Stimulated activated CD4-positive, alpha-beta T cell treated with anti-CD3 and anti-CD28 coated beads, Interleukin-1b, Interleukin-23, amount 100 ng/mL, for 1 hour (primary cell): ENCODE measurements at regions not wholly inside any gene's neighbourhood (a gene's known extent, or its start where the extent isn't known, plus 50 kb on each side); places are given as distances from the start of the nearest gene placed in this dataset.
"Not testable (repeated sequence)": the region's sequence is repeated elsewhere in the genome, so short reads cannot be mapped to it uniquely, and the experiment has no call there.

ENCODE experiments used
- DNase-seq, 2 donors: peaks; one replicate each; pipeline ENCODE4 v3.0.0-alpha.2; 2020; ENCODE audit warnings: low read depth in 2 of 2

DNA sequence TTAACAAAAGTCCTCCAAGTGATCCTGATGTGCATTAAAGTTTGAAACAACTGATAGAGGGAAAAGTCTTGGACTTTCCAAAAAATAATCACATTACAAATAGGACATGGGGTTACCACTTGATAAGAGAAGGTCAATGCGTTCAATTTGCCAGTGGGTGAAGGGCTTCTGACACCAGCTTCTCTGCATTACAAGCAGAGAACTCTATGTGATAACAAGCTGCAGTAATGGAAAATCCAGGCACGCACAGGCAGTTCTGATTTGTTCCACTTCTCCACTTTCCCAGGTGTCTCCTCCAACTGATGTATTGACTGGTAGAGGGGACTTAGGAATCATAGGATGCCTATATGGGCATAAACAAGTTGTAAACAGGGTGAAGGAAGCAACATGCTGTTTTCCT is 234.0 kb upstream of the MGAT5 start:
- no peak for DNase-seq

- no peak for DNase-seq
These were observed 233.3 kb upstream of the MGAT5 start for GRCh38 chr2:134020608-134021007.

- DNase-seq = no peak
These were observed 231.9 kb upstream of the MGAT5 start for GRCh38 chr2:134021830-134022524.

GRCh38 chr2:134023854-134024253 is 230.0 kb upstream of the MGAT5 start:
- DNase-seq = no peak

DNA sequence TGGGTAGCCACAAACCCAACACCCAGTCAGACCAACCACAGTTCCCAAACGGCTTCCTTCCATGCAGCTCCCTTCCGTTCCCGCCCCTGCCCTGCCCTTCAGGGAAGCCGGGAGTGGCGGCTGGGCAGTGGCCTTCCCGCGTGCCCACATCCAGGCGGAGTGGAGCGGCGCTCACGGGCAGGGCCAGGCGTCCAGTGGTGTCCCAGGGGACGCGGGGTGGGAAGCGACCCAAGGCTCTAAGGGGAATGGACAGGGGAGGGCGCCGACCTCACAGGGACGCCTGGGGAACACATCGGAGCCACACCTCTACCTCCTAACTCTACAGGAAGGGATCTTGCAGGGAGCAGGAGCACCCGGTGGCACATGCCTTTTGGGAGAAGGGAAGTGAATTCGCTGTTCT is 225.9 kb upstream of the MGAT5 start:
- DNase-seq = no peak

DNA sequence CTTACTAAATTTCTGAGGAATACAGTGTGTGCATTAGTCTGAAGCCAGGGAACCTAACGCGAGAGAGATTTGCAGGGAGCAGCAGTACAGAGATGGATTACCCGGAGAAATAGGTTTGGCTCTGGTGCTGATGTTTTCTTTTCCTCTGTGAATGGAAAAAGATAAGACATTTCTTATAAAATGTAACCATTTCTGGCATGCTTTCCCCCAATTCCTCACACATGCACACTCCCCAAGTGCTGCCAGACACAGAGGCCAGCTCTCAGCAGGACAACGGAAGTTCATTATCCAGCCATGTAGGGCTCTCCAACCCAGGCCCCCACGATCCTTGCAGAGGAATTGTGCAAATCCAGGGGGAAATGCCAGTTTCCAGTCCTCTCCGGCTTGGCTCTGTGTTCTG is 224.5 kb upstream of the MGAT5 start:
- no peak for DNase-seq

DNA sequence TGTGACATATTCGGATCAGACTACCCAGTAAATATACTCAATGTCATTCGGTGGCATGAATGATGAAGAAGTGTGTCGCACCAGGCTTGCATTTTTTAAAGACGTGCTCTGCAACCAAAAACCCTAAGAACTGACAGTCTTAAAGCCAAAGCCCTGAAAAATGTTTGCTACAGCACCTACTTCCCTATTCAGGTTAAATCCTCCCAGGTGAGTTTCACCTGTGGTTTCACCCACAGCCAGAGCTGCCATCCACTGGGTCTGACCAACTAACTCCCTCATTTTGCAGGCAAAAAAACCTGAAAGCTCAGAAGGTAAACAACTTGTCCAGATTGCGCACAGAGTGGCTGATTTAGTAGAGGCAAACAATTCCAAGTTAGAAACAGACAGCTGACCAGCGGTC is 222.3 kb upstream of the MGAT5 start:
- DNase-seq = no peak

DNA sequence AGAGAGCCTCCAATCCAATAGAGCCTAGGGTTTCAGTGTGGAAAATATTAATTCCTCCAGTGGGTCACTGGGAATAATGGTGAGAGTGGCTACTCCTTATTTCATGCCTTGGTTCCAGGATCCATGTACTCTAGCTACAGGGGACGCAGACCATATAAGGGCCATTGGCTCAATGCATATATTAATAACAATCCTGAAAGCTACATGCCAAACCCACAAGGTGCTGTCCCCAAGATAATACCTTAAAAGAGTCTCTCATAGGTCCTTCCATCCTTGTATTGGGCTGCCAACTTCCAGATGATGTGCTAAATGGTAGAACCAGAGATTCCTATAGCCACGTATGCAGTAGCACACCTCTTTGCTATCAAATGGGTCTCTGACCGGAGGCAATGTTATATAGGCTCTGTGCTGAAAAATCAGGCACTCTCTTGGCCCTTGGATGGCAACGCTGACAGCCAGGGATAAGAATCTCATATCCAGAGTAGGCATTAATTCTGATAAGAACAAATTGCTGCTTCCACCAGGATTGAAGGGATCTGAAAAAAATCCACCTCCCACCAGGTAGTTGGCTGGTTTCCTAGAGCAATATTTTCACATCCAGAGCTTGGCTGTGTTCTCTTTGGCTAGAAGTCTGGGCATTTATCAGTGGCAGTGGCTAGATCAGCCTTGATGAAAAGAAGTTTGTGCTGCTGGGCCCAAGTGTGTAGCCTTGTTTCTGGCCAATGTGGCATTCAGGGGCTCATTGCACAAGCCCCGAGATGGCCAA is 218.1 kb upstream of the MGAT5 start:
- no peak for DNase-seq

DNA sequence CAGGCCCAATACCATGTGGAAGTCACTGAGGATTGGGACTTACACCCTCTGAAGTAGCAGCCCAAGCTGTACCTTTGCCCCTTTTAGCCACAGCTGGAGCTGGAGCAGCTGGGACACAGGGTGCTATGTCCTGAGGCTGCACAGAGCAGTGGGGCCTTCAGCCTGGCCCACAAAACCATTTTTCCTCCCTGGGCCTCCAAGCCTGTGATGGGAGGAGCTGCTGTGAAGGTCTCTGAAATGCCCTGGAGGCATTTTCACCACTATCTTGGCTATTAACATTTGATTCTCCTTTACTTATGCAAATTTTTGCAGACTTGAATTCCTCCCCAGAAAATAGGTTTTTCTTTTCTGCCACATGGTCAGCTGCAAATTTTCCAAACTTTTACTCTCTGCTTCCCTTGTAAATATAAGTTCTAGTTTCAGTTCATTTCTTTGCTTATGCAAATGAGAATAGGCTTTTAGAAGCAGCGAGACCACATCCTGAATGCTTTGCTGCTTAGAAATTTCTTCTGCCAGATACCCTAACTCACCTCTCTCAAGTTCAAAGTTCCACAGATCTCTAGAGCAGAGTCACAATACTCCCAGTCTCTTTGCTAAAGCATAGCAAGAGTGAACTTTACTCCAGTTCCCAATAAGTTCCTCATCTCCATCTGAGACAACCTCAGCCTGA is 213.8 kb upstream of the MGAT5 start:
- DNase-seq = no peak

DNA sequence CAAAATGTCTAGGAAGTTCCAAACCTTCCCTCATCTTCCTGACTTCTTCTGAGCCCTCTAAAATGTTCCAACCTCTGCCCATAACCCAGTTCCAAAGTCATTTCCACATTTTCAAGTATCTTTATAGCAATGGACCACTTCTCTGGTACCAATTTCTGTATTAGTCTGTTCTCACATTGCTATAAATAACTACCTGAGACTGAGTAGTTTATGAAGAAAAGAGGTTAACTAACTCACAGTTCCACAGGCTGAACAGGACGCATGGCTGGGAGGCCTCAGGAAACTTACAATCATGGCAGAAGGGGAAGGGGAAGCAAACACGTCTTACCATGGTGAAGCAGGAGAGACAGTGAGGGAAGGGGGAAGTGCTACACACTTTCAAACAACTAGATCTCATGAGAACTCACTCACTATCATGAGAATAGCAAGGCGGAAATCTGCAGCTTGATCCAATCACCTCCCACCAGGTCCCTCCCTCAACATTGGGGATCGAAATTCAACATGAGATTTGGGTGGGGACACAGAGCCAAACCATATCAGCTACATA is 213.2 kb upstream of the MGAT5 start:
- not testable (repeated sequence) for DNase-seq

DNA sequence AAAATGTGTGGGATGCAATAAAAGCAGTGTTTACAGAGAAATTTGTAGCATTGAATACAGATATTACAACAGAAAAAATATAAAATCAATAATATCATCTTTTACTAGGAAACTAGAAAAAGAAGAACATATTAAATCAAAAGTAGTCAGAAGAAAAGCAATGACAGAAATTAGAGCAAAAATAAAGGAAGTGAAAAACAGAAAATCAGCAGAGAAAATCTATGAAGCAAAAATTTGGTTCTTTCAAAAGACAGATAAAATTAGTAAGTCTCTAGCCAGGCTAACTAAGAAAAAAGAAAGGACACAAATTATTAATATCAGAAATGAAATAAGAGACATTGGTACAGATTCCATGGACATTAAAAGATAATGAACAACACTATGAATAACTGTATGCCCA is 212.0 kb upstream of the MGAT5 start:
- DNase-seq = no peak

DNA sequence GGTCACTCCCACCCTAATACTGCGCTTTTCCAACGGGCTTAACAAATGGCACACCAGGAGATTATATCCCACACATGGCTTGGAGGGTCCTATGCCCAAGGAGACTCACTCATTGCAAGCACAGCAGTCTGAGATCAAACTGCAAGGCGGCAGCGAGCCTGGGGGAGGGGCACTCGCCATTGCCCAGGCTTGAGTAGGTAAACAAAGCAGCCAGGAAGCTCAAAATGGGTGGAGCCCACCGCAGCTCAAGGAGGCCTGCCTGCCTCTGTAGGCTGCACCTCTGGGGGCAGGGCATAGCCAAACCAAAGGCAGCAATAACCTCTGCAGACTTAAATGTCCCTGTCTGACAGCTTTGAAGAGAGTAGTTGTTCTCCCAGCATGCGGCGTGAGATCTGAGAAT is 210.8 kb upstream of the MGAT5 start:
- not testable (repeated sequence) for DNase-seq

GRCh38 chr2:134052173-134052572 is 201.7 kb upstream of the MGAT5 start:
- no peak for DNase-seq

DNA sequence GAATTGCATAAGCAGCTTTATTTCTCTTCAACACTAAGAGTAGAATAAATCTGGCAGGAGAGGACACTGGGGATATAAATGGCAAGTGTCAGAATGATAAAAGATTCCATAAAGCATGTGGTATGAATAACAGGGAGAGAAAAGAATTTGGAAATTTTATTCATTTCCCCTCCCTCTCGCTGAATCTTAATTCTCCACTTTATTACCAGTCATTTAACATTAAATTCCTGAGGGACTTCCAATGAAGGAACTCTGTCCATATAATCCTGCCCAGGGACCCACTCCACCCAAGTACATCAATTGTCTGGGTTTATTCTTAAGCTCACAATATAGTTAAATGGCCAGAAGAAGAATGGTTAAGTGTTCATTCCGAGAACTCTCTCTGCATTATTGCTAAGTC is 197.7 kb upstream of the MGAT5 start:
- no peak for DNase-seq

GRCh38 chr2:134061066-134061465 is 192.8 kb upstream of the MGAT5 start:
- not testable (repeated sequence) for DNase-seq

GRCh38 chr2:134062235-134062634 is 191.6 kb upstream of the MGAT5 start:
- DNase-seq = not testable (repeated sequence)

DNA sequence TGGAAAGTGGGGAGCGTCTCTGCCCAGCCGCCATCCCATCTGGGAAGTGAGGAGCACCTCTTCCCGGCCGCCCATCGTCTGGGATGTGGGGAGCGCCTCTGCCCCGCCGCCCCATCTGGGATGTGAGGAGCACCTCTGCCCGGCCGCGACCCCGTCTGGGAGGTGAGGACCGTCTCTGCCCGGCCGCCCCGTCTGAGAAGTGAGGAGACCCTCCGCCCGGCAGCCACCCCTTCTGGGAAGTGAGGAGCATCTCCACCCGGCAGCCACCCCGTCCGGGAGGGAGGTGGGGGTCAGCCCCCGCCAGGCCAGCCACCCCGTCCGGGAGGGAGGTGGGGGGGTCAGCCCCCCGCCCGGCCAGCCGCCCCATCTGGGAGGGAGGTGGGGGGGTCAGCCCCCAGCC is 190.0 kb upstream of the MGAT5 start:
- DNase-seq = not testable (repeated sequence)

DNA sequence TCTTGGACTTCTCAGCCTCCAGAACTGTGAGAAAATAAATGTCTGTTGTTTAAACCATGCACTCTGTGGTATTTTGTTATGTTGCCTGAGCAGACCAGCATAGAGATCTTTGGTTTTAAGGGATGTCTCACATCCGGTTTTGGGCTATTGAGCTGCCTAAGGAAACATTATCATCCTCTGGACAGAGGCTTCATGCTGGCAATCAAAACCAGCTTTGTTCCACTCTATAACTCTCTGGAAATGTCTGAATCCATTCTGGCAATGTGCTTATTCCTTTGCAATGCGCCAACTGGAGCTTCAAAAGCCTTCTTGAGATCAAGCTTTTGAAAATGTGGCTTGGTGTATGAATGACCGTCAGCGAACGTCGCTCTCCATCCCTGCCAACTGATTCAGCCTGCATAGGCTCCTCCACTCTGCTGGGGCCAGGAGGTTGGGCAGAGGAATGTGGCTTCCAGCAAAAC is 183.6 kb upstream of the MGAT5 start:
- no peak for DNase-seq

DNA sequence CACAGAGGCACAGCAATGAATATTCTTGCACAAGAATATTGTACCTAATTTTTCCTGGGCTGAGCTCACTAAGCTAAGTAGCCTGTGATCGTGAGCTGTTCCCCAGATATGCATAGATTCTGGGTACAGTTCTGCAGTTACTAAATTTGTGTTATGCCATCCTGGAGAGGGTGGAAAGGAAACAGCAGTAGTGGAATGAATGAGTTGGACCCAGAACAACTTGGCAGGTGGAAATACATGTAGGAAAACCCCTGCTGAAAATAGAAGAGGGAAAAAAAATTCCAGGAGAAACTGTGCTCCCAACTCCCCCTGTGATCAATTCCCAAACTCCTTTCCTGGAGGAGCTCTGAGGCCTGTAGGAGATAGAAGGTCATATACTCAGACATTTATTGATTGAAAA is 181.5 kb upstream of the MGAT5 start:
- DNase-seq = no peak

GRCh38 chr2:134073023-134073422 is 180.8 kb upstream of the MGAT5 start:
- DNase-seq = no peak

DNA sequence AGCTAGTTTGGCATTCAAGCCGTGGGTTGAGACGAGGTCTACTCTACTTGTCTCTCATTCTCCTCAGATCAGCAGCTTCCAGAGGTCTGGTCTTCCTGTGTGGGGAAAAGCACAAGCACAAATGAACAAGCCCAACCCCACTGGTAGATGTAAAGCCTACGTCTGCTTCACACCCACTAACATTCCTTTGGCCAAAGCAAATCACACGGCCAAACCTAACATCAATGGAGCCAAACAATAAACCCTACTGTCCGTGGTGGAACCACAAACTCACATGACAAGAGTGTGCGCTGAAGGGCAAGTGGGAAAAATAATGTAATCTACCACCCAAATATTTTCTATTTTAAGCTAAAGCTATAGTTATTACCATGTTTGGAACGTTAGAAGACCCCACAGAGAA is 179.3 kb upstream of the MGAT5 start:
- DNase-seq = no peak

GRCh38 chr2:134075204-134075603 is 178.7 kb upstream of the MGAT5 start:
- DNase-seq = no peak

GRCh38 chr2:134078354-134078753 is 175.5 kb upstream of the MGAT5 start:
- no peak for DNase-seq
